ENCODE measurements at regions not wholly inside any gene's neighbourhood (a gene's known extent, or its start where the extent isn't known, plus 50 kb on each side); places are given as distances from the start of the nearest gene placed in this dataset.

- TF ChIP-seq, protein P1, sequence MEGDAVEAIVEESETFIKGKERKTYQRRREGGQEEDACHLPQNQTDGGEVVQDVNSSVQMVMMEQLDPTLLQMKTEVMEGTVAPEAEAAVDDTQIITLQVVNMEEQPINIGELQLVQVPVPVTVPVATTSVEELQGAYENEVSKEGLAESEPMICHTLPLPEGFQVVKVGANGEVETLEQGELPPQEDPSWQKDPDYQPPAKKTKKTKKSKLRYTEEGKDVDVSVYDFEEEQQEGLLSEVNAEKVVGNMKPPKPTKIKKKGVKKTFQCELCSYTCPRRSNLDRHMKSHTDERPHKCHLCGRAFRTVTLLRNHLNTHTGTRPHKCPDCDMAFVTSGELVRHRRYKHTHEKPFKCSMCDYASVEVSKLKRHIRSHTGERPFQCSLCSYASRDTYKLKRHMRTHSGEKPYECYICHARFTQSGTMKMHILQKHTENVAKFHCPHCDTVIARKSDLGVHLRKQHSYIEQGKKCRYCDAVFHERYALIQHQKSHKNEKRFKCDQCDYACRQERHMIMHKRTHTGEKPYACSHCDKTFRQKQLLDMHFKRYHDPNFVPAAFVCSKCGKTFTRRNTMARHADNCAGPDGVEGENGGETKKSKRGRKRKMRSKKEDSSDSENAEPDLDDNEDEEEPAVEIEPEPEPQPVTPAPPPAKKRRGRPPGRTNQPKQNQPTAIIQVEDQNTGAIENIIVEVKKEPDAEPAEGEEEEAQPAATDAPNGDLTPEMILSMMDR (conservative IDR thresholded peaks at IDR 0.05; ENCODE audit: low read depth, low read length): no peak
- no peak for TF ChIP-seq SMC3 (IDR thresholded peaks at IDR 0.05; ENCODE audit: low read depth, low read length)
- TF ChIP-seq POLR2A (IDR thresholded peaks at IDR 0.05; ENCODE audit: low read depth, low read length): no peak
- TF ChIP-seq RAD21 (IDR thresholded peaks at IDR 0.05; ENCODE audit: low read length): no peak
- TF ChIP-seq, protein P2, sequence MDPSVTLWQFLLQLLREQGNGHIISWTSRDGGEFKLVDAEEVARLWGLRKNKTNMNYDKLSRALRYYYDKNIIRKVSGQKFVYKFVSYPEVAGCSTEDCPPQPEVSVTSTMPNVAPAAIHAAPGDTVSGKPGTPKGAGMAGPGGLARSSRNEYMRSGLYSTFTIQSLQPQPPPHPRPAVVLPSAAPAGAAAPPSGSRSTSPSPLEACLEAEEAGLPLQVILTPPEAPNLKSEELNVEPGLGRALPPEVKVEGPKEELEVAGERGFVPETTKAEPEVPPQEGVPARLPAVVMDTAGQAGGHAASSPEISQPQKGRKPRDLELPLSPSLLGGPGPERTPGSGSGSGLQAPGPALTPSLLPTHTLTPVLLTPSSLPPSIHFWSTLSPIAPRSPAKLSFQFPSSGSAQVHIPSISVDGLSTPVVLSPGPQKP (IDR thresholded peaks at IDR 0.05; ENCODE audit: borderline replicate concordance, low read depth, low read length): no peak
- TF ChIP-seq USF2 (IDR thresholded peaks at IDR 0.05; ENCODE audit: low read depth, low read length): no peak
- no peak for TF ChIP-seq MXI1 (IDR thresholded peaks at IDR 0.05; ENCODE audit: borderline replicate concordance, low read depth, low read length)
Observed at GRCh38 chr6:25150031-25150430, 129.1 kb upstream of the CARMIL1 start.

Measured in IMR-90 (cell line).